Stimulated activated CD8-positive, alpha-beta memory T cell treated with anti-CD3 and anti-CD28 coated beads, Interleukin-12 subunit alpha, Interleukin-12 subunit beta, amount 100 ng/mL, for 4 hours (primary cell): ENCODE measurements at regions not wholly inside any gene's neighbourhood (a gene's known extent, or its start where the extent isn't known, plus 50 kb on each side); places are given as distances from the start of the nearest gene placed in this dataset.
"Not testable (repeated sequence)": the region's sequence is repeated elsewhere in the genome, so short reads cannot be mapped to it uniquely, and the experiment has no call there.

ENCODE experiments used
- DNase-seq: peaks from one replicate; pipeline ENCODE4 v3.0.0-alpha.2; 2020; ENCODE audit warnings: low read depth

DNA sequence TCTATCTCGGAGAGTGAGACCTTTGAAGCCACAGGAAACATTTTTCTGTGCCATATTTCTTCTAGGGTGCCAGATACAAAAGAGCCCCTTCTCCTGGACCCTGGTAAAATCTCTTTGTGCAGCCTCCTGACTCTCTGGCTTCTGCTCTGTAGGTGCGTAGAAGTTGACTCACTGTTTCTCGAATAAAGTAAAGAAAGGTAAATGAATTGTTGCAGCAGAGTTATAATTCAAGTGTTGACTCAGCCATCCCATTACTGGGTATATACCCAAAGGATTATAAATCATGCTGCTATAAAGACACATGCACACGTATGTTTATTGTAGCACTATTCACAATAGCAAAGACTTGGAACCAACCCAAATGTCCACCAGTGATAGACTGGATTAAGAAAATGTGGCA lies 371.0 kb downstream of the OSTF1 start:
- DNase-seq, result not testable (repeated sequence)

GRCh38 chr9:75461183-75461582 lies 372.9 kb downstream of the OSTF1 start:
- DNase-seq, result no peak

- no peak for DNase-seq
Observed at GRCh38 chr9:75462866-75463265, 374.6 kb downstream of the OSTF1 start.

- no peak for DNase-seq
Observed at GRCh38 chr9:75463871-75464270, 375.6 kb downstream of the OSTF1 start.

DNA sequence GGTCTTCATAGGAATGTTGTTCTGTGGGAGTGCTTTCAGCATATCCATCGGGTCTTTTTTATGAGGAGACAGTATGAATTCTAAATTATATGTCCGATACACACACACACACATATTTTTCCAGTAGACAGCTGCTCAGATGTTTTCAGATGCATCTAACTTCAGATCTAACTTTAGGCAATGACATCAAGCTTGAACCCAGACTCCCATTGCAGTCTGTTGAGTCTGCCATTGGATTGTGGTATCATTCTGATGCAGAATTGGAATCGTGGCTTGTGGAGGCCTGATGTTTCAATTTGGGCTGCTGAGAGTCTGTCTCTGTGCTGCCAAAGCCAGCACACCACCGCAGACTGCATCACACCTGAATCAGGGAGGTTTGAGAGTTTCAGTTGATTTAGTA lies 376.4 kb downstream of the OSTF1 start:
- no peak for DNase-seq

- DNase-seq, result no peak
Observed at GRCh38 chr9:75467142-75467541, 378.8 kb downstream of the OSTF1 start.

DNA sequence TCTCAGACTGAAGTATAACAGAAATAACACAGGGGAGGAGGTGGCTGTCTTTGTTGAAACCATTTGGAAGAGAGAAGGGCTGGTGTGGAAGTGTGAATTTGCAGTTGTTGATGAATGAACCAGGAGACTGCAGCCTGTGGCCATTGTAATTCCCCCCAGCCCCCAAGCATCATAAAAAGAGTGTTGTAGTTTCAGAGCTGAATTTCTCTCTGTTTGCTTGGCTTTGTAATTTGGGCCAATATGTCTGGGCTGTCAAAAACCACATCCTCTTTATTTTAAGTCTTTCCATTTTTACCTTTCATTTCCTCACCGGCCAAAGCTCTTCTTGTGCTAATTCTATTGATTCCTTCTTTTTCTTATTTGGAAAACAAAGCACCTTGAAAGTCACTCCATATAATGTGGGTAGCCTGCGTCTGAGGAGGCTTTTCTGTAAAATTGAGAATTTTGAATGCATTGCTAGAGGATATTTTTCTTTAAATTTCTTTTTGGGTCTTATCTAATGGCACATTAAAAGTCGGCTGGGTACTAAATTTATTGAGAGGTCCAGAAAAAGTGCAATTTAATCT lies 383.3 kb downstream of the OSTF1 start:
- DNase-seq, result no peak

DNA sequence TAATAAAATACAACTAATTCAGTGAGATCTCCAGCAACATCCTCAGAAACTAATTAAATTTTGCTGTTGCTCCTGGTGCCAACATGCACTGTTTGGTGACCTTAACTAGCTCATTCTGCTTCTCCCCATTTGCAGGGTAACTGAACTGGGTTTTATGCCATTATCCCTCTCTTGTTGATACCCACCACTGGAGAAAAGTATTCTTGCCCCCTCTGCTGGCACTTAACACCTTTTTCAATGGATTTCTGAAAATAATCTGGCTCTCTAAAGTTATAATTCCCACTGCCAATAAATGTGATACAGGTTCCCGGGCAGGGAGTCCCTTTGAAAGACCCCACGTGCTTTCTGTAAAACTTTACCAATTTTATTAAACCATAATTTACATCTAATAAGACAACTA lies 394.3 kb downstream of the OSTF1 start:
- DNase-seq, result no peak

DNA sequence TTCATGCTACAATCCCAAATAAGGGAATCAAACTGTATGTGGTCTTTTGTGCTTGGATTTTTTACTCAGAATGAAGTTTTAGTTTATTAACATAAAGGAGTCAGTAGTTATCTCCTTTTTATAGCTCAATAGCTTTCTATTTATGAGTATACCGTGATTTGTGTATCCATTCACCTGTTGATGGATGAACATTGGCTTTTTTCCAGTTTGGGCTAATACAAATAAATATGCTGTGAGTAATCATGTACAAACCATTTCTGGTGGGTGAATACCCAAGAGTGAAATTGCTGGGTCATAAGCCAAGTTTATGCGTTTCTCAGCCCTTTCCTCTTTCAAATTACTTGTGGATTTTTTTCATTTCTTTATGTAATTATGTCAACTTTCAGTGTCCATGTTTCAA lies 395.3 kb downstream of the OSTF1 start:
- DNase-seq, result no peak

DNA sequence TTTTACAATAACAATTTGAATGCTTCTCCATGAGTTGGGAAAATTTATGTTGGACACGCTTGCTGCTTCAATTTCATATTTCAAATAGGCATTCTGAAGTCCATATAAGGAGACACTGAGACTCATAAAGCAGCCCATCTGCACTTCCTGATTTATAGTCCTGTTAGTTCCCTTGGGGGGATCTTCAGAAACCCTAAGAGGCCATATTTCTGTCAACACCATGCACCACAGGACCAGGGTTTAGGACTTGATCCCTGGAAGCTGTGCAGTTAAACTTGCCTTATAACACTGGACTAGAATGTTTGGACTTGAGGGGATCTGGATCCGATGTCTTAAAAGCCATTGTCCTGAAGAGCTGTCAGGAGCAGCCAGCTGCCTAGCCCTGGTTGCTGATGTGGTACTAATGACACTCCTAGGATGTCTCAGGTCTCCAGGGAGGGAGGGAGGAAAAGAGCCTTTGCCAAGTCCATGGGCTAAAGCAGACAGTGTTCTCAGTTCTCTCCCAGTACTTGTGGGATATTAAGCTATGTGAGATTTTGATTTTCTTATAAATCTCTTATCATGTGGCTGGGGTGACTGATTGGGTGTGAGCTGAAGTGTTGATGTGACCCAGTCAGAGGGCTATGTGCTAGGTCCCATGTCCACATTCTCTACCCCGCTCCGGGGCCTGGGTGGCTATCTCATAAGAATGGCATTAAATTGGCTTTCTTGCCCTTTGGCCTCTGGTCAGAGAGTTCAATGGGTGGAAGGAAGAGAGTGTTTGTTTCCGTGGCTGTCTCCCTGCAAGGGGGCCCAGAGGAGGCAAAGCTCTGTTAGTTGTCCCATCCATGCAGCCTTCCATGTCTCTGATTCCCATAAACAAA lies 399.8 kb downstream of the OSTF1 start:
- DNase-seq, result no peak

DNA sequence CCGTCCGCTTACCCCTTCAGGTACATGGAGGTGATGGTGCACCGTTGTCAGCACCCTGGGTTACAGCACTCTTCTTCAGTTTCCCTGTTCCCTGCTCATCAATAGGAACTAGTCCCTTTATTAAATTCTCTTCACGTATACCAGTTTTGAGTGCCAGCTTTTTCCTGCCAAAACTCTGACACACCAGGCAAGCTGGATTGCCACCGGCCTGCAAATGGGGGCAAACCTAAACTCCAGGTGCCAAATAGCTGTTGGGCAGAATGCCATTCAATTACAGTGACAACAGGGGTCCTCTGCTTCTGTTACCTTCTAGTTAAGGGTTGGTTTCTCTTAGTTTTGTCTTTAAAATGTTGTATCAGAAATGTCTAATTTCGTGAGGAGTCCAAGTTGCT lies 400.4 kb downstream of the OSTF1 start:
- no peak for DNase-seq

DNA sequence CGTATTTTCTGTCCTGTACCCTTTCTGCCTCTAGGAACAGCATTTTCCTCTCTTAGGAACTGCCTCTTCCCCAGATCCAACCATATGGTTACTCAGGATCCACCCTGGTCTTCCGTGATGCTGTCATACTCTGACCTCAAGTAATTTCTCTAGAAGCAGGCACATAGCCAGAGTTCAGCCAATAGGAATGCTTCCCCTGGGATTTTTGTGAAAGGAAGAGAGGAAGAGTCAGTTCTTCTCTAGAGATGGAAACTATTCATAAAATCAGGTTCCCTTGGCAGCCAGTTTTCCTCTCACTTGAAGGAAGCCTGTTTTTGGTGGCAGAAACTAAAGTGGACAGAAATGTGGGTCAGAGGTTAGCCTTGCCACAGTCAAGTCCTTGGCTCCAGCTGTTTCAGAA lies 400.1 kb upstream of the PCSK5 start:
- DNase-seq, result no peak

- no peak for DNase-seq
Observed at GRCh38 chr9:75491533-75491932, 398.9 kb upstream of the PCSK5 start.

- DNase-seq, result no peak
Observed at GRCh38 chr9:75499812-75500211, 390.7 kb upstream of the PCSK5 start.

GRCh38 chr9:75500479-75500878 lies 390.0 kb upstream of the PCSK5 start:
- no peak for DNase-seq

DNA sequence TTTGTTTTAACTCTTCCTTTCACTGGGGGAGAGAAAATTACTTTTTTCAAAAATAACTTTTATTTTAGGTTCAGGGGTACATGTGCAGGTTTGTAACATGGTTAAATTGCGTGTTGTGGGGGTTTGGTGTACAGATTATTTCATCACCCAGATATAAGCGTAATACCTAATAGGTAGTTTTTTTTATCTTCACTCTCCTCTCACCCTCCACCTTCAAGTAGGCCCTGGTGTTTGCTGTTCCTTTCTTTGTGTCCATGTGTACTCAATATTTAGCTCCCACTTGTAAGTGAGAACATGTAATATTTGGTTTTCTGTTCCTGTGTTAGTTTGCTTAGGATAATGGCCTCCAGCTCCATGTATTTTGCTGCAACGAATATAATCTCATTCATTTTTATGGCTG lies 389.5 kb upstream of the PCSK5 start:
- not testable (repeated sequence) for DNase-seq

GRCh38 chr9:75504721-75505120 lies 385.8 kb upstream of the PCSK5 start:
- DNase-seq, result no peak

DNA sequence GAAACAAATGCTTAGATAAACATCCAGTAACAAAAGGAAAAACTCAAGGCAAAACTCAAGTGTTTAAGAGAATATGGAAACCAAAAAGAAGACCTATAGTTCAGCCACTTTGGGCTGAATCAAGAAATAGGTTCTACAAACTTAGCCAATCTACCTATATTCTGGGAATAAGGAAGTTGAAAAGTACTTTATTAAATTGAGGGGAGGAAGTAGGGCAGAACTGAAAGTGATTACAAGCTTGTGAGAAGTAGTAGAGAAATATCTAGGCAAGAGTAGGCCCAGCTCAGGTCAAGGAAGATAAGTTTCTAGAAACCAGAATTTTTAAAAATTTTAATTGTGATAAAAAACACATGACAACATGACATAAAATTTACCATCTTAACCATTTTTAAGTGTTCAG lies 384.8 kb upstream of the PCSK5 start:
- no peak for DNase-seq

GRCh38 chr9:75529463-75529862 lies 361.0 kb upstream of the PCSK5 start:
- no peak for DNase-seq

DNA sequence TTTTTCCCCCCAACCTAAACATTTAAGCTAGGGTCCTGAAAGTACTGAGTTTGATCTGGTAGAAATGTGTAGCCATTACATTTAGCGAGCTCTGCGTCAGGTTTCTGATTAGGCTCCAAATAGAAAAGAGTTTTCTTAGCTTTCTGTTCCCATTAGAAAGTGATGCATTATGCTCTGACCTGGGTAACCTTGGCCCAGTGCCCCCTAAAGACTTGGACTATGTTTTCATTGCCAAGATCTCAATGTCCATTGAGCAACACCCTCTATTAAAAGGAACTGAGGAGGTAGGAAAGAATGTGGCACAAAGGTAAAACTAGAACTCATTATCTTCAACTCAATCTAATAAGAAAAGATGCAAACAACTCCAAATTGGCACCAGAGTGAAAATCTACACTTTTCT lies 358.9 kb upstream of the PCSK5 start:
- no peak for DNase-seq

DNA sequence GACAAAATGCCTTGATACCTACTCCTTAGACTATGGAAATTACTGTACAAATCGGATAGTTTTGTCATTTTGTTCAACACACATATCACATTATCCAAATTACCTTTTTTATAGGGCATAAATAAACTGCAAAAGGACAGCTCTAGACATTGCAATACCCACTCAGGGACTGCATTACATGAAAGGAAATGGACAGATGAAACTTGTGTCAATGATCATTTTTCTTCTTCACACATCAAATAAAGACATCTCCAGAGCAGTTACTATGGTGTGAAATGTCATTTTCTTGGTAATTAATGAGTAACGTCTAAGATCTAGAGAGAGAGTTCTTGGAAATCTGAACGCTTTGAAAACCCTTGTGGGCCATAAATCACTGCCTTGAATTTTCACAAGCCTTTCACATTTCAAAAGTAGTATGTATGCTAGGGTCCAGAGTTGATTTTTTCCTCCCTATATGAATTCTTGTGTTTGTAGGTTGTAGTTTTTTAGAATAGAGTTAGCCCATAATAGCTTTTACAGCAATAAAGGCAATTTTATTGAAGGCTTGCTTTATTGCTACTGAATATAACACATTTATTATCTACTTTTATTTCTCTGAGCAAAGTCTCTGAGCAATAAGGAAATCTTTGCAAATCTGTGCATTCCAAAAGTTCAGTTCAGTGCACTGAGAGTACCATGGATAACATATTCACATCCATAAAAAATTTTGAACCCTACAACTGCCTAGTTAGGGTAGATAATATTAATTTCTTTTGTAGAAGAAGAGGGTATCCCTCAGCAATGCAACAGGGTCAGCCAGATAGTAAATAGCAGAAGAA lies 358.0 kb upstream of the PCSK5 start:
- DNase-seq, result no peak

GRCh38 chr9:75539523-75539922 lies 350.9 kb upstream of the PCSK5 start:
- no peak for DNase-seq

- DNase-seq, result no peak
Observed at GRCh38 chr9:75540185-75540584, 350.3 kb upstream of the PCSK5 start.
